ENCODE measurements at regions not wholly inside any gene's neighbourhood (a gene's known extent, or its start where the extent isn't known, plus 50 kb on each side); places are given as distances from the start of the nearest gene placed in this dataset.

DNA sequence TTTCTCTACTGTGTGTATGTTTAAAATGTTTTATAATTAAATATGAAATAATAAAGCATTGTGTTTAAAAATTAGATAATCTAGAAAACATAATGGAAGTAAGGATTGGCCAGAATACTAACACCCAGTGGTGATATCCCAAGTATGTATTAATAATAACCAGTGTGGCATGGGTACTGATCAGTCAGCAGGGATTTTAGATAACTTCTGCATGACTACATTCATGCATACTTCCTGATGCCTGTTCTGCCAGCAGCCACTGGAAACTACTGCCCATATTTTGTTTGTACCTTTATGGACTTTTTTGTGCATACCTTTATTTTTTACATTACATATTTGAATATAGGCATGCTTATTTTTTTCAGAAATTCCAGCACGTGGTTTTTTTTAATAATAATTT is 156.6 kb upstream of the TMEM196 start:
- no peaks in the 10 kb centered on the region for H3K36me3 ChIP-seq
- DNase-seq (ENCODE audit: extremely low spot score in 2 of 2) = no peak
- H3K4me1 ChIP-seq = no peaks in the 10 kb centered on the region
- TF ChIP-seq POLR2AphosphoS5 (IDR thresholded peaks at IDR 0.05; ENCODE audit: insufficient read depth in 1 of 2, low read depth in 1 of 2) (no peak), POLR2A (IDR thresholded peaks at IDR 0.05) (no peak)
- TF ChIP-seq, protein P1, sequence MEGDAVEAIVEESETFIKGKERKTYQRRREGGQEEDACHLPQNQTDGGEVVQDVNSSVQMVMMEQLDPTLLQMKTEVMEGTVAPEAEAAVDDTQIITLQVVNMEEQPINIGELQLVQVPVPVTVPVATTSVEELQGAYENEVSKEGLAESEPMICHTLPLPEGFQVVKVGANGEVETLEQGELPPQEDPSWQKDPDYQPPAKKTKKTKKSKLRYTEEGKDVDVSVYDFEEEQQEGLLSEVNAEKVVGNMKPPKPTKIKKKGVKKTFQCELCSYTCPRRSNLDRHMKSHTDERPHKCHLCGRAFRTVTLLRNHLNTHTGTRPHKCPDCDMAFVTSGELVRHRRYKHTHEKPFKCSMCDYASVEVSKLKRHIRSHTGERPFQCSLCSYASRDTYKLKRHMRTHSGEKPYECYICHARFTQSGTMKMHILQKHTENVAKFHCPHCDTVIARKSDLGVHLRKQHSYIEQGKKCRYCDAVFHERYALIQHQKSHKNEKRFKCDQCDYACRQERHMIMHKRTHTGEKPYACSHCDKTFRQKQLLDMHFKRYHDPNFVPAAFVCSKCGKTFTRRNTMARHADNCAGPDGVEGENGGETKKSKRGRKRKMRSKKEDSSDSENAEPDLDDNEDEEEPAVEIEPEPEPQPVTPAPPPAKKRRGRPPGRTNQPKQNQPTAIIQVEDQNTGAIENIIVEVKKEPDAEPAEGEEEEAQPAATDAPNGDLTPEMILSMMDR (IDR thresholded peaks at IDR 0.05) = no peak
- intact Hi-C loops (cut with DNase I) = no loop called here
- no peak overlapping the region for H3K27ac ChIP-seq
- H3K9me3 ChIP-seq = no peaks in the 10 kb centered on the region
- H3K4me3 ChIP-seq = no peak overlapping the region
- H3K27me3 ChIP-seq = no peaks in the 10 kb centered on the region

DNA sequence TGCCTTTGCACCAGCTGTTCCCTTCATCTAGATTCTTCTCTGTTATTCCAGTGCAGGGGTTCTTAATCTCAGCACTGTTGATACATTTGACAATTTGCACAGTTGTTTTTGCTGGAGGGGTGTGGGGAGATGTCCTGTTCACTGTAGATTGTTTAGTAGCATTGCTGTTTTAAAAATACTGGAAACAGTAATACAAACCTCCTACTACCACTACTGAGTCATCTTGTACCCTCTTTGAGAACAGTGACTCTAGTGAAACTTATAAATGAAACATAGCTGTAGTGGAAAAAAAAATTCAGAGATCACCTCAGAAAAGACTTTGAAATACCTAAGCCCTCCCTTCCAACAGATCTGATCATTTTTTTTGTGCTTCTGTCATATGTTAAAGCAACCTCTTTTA is 154.8 kb upstream of the TMEM196 start:
- Histone ChIP-seq H3K4me3 (no peak overlapping the region), H3K9me3 (no peaks in the 10 kb centered on the region), H3K27ac (no peak overlapping the region), H3K36me3 (no peaks in the 10 kb centered on the region), H3K4me1 (no peaks in the 10 kb centered on the region), H3K27me3 (no peaks in the 10 kb centered on the region)
- DNase-seq (ENCODE audit: extremely low spot score in 2 of 2) = no peak
- intact Hi-C loops (cut with DNase I) = no loop called here
- TF ChIP-seq POLR2A (IDR thresholded peaks at IDR 0.05) (no peak), POLR2AphosphoS5 (IDR thresholded peaks at IDR 0.05; ENCODE audit: insufficient read depth in 1 of 2, low read depth in 1 of 2) (no peak)
- TF ChIP-seq, protein P1 (IDR thresholded peaks at IDR 0.05) = no peak

DNA sequence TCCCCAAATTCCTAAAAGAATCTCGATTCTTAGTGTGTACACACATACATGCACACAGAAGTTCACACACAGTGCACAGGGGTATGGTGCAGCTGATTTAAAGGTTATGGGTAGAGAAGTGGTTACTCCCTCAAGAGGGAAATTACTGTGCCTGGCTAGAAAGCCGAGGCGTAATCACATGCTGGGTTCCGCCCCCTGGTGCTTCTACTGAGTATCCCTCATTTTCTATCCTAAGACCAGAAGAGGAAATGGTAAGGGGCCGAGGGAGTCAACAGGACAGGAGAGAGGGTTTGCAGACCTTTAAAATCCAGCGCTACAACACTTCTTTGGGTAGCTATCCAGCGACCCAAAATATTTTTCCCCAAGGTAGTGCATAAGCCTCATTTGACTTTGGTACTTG is 147.3 kb upstream of the TMEM196 start:
- Histone ChIP-seq H3K27me3 (no peaks in the 10 kb centered on the region), H3K4me1 (no peaks in the 10 kb centered on the region), H3K27ac (no peak overlapping the region), H3K36me3 (no peaks in the 10 kb centered on the region), H3K9me3 (no peaks in the 10 kb centered on the region), H3K4me3 (no peak overlapping the region)
- intact Hi-C loops (cut with DNase I) = no loop called here
- no peak for TF ChIP-seq POLR2A (IDR thresholded peaks at IDR 0.05)
- TF ChIP-seq POLR2AphosphoS5 (IDR thresholded peaks at IDR 0.05; ENCODE audit: insufficient read depth in 1 of 2, low read depth in 1 of 2) = no peak
- TF ChIP-seq, protein P1 (IDR thresholded peaks at IDR 0.05) = no peak
- DNase-seq (ENCODE audit: extremely low spot score in 2 of 2) = no peak

DNA sequence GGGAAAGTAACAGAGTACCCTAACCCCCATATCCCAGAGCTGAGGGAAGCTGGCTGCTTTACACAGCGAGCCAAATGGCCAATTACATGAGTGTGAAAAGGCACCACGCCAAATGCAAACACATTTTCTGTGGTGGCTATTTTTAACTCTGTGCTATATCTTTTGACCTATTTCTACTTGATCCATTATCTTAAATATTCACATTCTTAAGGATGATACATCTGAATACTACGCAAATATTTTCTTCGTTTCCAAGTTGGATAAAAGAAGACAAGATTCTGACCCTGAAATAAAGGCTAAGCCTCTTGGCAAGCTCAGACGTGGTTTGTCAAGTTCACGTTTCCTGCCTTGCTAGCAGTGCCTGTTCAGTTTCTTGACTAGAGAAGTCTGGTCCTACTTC is 146.7 kb upstream of the TMEM196 start:
- Histone ChIP-seq H3K4me3 (no peak overlapping the region), H3K9me3 (no peaks in the 10 kb centered on the region), H3K36me3 (no peaks in the 10 kb centered on the region), H3K27ac (no peak overlapping the region), H3K4me1 (no peaks in the 10 kb centered on the region), H3K27me3 (no peaks in the 10 kb centered on the region)
- no peak for DNase-seq (ENCODE audit: extremely low spot score in 2 of 2)
- intact Hi-C loops (cut with DNase I) = no loop called here
- TF ChIP-seq POLR2AphosphoS5 (IDR thresholded peaks at IDR 0.05; ENCODE audit: insufficient read depth in 1 of 2, low read depth in 1 of 2) = no peak
- TF ChIP-seq, protein P1 (IDR thresholded peaks at IDR 0.05) = no peak
- TF ChIP-seq POLR2A (IDR thresholded peaks at IDR 0.05) = no peak

DNA sequence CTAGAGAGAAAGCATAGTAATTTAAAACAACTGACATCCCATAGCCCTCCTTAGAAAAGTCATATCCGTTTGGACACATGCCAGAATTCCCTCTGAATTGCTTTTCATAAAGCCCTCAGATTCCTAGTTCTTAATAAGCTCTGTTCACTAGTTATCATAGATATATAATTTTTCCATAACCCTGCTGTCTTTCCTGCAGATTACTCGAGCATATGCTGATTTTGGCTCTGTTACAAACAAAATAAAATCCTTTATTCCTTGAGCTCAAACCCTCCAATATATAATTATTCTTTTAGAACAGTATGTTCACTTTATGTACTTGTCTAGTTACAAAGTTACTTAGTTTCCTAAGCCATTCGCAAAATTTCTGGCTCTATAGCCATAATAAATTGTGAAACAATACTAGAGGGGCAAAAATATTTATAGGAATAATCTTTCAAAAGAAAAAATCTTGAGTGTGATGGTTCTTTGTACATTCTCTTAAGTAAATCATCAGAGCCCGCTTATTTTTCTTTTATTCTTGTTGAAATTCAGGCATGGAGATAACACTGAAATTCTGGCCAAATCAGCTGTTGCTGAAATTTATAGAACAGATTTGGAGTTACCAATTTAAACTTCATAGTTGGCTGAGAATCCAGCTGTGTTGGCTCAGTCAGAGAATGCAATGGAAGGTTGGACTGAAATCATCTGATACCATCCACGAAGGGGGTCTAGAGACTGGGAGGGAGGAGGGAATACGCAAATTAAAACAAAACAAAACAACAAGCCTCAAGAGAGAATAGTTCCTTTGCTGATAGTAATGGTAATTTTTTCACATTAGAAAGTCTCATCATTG is 146.1 kb upstream of the TMEM196 start:
- H3K27ac ChIP-seq = no peak overlapping the region
- no peak for TF ChIP-seq POLR2AphosphoS5 (IDR thresholded peaks at IDR 0.05; ENCODE audit: insufficient read depth in 1 of 2, low read depth in 1 of 2)
- TF ChIP-seq, protein P1 (IDR thresholded peaks at IDR 0.05) = no peak
- no peak for TF ChIP-seq POLR2A (IDR thresholded peaks at IDR 0.05)
- intact Hi-C loops (cut with DNase I) = no loop called here
- no peaks in the 10 kb centered on the region for H3K36me3 ChIP-seq
- no peaks in the 10 kb centered on the region for H3K9me3 ChIP-seq
- no peak for DNase-seq (ENCODE audit: extremely low spot score in 2 of 2)
- no peak overlapping the region for H3K4me3 ChIP-seq
- H3K27me3 ChIP-seq = no peaks in the 10 kb centered on the region
- H3K4me1 ChIP-seq = no peaks in the 10 kb centered on the region

Measured in vagina (tissue), 2 donors.